HepG2 (cell line): ENCODE measurements at regions not wholly inside any gene's neighbourhood (a gene's known extent, or its start where the extent isn't known, plus 50 kb on each side); places are given as distances from the start of the nearest gene placed in this dataset.

Experiments
- NCOA2 ChIP-seq: sonication (generic); formaldehyde crosslinking; IDR thresholded peaks from 2 replicates; pipeline ENCODE4 v1.8.0; 2022; ENCODE audit warnings: inconsistent platforms
- ZBTB21 ChIP-seq: sonication (generic); formaldehyde crosslinking; IDR thresholded peaks from 2 replicates; pipeline ENCODE4 v1.4.0; 2020; ENCODE audit warnings: missing genetic modification reagents

- TF ChIP-seq NCOA2 (CRISPR knock-in tag) (no peak), ZBTB21 (CRISPR knock-in tag) (no peak)
Observed at GRCh38 chr16:35564148-35564547, 2104.7 kb downstream of the TP53TG3F start.
